ENCODE measurements at regions not wholly inside any gene's neighbourhood (a gene's known extent, or its start where the extent isn't known, plus 50 kb on each side); places are given as distances from the start of the nearest gene placed in this dataset.
"Not testable (repeated sequence)": the region's sequence is repeated elsewhere in the genome, so short reads cannot be mapped to it uniquely, and the experiment has no call there.

DNA sequence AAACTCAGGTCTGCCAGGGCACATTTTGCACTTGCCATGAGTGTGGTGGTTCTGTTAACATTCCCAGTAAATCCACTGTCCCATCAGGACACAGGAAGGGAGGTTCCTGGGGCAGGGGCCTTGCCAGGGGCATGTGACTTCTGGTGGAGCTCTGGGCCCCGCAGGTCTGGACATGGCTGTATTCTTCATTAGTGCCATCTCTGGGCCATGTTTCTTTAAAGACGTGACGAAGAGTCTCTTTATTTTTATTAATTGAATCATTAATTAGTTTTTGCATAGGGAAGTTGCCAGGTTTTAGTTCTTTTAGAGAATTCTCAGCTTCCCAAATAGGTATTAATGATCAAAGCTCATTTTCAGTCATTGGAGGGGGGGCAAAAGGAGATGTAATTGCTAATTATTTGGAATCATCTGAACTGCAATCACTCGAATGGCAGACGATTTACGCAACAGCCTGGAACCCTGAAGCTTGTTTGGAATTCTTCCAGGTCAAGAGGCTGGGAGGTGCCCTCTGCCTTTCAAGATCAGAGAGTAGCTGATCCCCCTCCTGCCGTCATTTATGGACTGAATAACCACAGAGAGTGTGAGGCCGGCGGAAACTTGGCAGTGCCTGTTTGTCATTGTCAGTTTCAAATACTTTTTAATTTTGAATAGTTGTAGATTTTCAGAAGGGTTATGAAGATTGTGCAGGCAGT, 106.2 kb downstream of the RTP5 start:
- in situ Hi-C loops (cut with HindIII; ENCODE audit: low pct_ligation_motif_present, low pct_unique_long_range_greater_than_20kb, low sequenced_read_pairs) = no loop called here
- no peak for DNase-seq

DNA sequence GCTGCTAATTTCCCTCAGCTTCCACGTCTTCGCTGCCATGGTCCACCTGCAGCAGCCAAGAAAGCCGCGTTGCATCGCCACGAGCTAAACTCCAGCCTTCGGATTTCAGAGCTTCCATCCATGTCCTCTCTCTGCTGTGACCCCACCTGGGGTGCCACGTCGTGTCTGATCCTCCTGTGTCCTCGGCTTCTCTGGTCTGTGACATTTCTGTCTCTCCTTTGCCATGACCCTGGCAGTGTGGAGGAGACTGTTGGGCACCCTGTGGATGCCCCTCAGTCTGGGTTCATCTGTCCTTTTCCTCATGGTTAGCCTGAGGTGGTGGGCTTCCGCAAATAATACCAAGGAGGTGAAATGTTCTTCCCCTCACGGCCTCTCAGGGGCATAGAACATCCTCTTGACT, 106.8 kb downstream of the RTP5 start:
- in situ Hi-C loops (cut with HindIII; ENCODE audit: low pct_ligation_motif_present, low pct_unique_long_range_greater_than_20kb, low sequenced_read_pairs) = no loop called here
- no peak for DNase-seq

- in situ Hi-C loops (cut with HindIII; ENCODE audit: low pct_ligation_motif_present, low pct_unique_long_range_greater_than_20kb, low sequenced_read_pairs) = no loop called here
- no peak for DNase-seq
Measured at GRCh38 chr2:241977557-241978300, 108.2 kb downstream of the RTP5 start.

- DNase-seq = no peak
- in situ Hi-C loops (cut with HindIII; ENCODE audit: low pct_ligation_motif_present, low pct_unique_long_range_greater_than_20kb, low sequenced_read_pairs) = no loop called here
Measured at GRCh38 chr2:241978670-241979069, 109.1 kb downstream of the RTP5 start.

GRCh38 chr2:241980193-241980592, 110.7 kb downstream of the RTP5 start:
- in situ Hi-C loops (cut with HindIII; ENCODE audit: low pct_ligation_motif_present, low pct_unique_long_range_greater_than_20kb, low sequenced_read_pairs) = no loop called here
- no peak for DNase-seq

DNA sequence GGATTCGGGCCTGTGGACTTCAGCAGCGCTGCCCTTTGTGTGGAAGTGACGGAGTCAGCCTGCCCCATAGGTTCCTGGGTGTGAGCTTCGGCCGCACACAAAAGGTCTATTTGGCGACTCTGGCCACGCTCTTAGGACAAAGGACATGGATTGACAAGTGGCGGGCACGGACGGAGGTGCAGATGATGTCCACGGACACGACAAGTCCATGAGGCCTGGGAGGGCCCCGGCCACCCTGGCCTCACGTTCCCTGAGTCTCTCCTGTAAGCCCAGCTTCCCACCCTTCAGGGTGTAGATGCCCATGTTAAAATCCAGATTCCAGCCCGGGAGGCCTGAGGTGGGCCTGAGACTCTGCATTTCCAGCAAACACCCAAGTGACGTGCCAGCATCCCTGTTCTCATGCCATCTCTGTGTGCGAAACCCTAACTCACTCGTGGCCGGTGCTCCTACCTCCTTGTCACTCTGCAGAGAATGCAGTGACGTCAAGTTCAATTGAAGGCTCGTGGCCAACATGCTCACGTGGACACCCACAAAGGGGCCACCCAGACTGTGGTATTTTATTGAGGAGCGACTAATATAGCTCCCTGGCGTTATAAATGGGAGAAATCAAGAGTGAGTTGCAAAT, 111.7 kb downstream of the RTP5 start:
- in situ Hi-C loops (cut with HindIII; ENCODE audit: low pct_ligation_motif_present, low pct_unique_long_range_greater_than_20kb, low sequenced_read_pairs) = no loop called here
- no peak for DNase-seq

DNA sequence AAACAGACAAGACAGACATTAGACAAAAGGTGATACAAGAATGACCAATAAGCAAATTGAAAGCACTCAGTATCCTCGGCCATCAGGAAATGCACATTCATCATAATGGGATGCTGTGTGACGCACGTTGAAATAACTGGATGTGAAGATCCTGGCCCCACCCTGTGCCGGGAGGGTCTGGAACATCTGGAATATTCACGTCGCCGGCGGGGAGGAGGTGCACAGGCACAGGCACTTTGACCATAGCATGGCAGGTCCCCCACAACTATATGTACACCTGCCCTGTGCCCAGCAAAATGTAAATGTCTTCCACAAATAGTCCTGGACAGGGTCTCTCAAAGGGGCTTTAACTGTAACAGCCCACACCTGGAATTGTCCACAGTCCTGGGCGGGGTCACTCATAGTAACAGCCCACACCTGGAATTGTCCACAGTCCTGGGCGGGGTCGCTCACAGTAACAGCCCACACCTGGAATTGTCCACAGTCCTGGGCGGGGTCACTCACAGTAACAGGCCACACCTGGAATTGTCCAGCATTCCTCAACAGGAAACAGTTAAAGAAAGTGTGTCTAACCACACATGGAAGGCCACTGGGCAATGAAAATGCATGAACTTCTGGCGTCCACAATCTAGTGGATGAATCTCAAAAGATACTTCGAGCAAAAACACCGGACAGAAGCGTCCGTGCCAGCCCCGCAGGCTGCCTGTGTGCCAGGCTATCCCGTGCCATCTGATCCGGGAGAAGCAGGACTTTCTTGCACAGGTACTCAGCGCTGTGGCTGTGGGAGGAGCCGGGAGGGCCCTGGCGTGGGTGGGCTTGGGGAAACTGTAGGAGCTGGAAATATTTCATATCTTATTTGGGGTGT, 113.4 kb downstream of the RTP5 start:
- DNase-seq = no peak
- in situ Hi-C loops (cut with HindIII; ENCODE audit: low pct_ligation_motif_present, low pct_unique_long_range_greater_than_20kb, low sequenced_read_pairs) = no loop called here

GRCh38 chr2:241983571-241984270, 114.2 kb downstream of the RTP5 start:
- no peak for DNase-seq
- in situ Hi-C loops (cut with HindIII; ENCODE audit: low pct_ligation_motif_present, low pct_unique_long_range_greater_than_20kb, low sequenced_read_pairs) = no loop called here

DNA sequence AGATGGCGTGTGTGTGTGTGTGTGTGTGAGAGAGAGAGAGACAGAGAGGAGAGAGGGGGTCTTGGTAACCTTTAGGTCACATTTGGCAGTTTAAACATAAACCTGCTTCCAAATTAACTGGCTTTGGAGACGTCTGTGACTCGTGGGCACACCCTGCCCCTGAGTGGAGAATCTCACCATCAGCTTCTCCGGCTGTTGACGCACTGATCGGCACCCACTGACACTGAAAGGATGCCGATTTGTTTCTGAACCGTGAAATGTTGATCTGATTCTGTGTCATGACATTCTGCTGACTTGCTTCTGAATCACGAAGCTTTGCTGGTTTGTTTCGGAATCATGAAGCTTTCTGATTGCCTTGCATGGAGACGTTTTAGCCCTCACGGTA, 114.7 kb downstream of the RTP5 start:
- in situ Hi-C loops (cut with HindIII; ENCODE audit: low pct_ligation_motif_present, low pct_unique_long_range_greater_than_20kb, low sequenced_read_pairs) = no loop called here
- DNase-seq = no peak

GRCh38 chr2:241984658-241985057, 115.1 kb downstream of the RTP5 start:
- DNase-seq = no peak
- in situ Hi-C loops (cut with HindIII; ENCODE audit: low pct_ligation_motif_present, low pct_unique_long_range_greater_than_20kb, low sequenced_read_pairs) = no loop called here

- in situ Hi-C loops (cut with HindIII; ENCODE audit: low pct_ligation_motif_present, low pct_unique_long_range_greater_than_20kb, low sequenced_read_pairs); DNase-seq: not testable (repeated sequence)
Measured at GRCh38 chr2:241985161-241985985, 115.8 kb downstream of the RTP5 start.

DNA sequence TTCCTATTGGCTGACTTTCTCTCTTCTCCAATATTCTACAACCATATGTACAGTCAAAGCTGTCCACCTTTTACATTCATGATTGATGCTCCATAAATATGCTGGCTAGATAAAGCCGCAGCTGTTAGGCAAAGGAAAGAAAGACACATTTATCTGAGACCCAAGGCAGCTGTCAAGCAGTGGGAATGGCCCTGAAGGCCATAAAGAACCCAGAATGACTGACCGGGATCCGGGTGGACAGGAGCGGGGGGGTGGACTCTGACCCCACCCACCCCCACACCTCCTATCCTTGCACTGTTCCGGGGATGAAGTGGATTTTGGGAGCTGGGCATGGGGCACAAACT, 116.4 kb downstream of the RTP5 start:
- no peak for DNase-seq
- in situ Hi-C loops (cut with HindIII; ENCODE audit: low pct_ligation_motif_present, low pct_unique_long_range_greater_than_20kb, low sequenced_read_pairs) = no loop called here

- in situ Hi-C loops (cut with HindIII; ENCODE audit: low pct_ligation_motif_present, low pct_unique_long_range_greater_than_20kb, low sequenced_read_pairs) = no loop called here
- DNase-seq = no peak
Measured at GRCh38 chr2:241986836-241987641, 117.5 kb downstream of the RTP5 start.

- no peak for DNase-seq
- in situ Hi-C loops (cut with HindIII; ENCODE audit: low pct_ligation_motif_present, low pct_unique_long_range_greater_than_20kb, low sequenced_read_pairs) = no loop called here
Measured at GRCh38 chr2:241987726-241988125, 118.2 kb downstream of the RTP5 start.

DNA sequence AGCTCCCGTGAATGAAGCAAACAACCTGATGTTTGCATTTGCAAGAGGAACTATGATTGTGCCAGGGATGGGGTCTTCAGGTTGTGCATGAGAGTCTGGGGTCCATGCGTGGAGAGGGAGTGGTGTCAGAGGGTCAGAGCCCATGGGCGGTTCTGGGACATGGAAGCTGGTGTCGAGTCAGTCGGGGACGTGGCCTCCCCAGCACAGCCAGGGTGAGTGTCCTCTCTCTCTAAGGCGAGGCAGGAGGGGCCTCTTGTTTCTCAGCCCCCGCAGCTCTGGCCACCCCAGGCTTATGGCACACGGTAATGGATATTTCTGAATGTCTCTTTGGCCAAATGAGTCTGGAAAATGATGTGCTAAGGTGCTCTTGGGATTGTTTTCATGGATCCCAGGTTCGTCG, 118.6 kb downstream of the RTP5 start:
- in situ Hi-C loops (cut with HindIII; ENCODE audit: low pct_ligation_motif_present, low pct_unique_long_range_greater_than_20kb, low sequenced_read_pairs) = no loop called here
- no peak for DNase-seq

DNA sequence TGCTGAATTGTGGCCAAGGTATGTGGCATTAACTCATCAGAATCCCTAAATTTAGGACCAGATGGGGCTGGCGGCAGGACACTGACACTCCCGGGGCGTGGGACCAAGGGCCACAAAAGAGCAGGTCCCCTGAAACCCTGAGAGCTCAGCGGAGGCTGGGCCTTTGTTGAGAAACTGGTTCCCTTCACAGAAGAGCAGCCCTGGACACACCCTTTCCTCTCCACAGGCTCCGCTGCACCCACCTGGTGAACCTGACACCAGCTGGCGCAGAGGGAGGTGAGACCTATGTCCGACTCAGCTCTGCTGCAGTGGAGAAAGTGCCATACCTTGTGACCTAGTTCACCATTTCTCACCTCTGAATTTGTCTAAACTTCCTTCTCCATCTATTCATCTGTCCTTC, 119.5 kb downstream of the RTP5 start:
- in situ Hi-C loops (cut with HindIII; ENCODE audit: low pct_ligation_motif_present, low pct_unique_long_range_greater_than_20kb, low sequenced_read_pairs) = no loop called here
- no peak for DNase-seq

DNA sequence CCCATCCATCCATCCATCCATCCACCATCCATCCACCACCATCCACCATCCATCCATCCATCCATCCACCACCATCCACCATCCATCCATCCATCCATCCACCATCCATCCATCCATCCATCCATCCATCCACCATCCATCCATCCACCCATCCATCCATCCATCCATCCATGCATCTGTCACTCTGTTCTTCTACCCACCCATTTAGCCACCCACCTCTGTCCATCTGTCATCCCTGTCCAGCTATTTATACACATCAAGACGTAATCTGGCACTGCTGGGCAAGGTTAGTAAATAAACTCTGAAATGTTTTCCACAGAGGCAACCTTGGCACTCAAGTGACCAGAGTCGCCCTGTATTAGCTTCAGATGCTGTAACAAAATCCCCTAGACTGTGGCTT, 120.9 kb downstream of the RTP5 start:
- no peak for DNase-seq
- in situ Hi-C loops (cut with HindIII; ENCODE audit: low pct_ligation_motif_present, low pct_unique_long_range_greater_than_20kb, low sequenced_read_pairs) = no loop called here
